Esophagus muscularis mucosa (tissue), 3 donors: ENCODE measurements at regions not wholly inside any gene's neighbourhood (a gene's known extent, or its start where the extent isn't known, plus 50 kb on each side); places are given as distances from the start of the nearest gene placed in this dataset.

Source experiments
- POLR2A ChIP-seq: fragments of 450-650 bp; IDR thresholded peaks from one replicate; pipeline ENCODE4 v1.6.1; 2017; ENCODE audit warnings: antibody characterized with exemption, moderate library complexity, mild to moderate bottlenecking, low read depth
- TF ChIP-seq, protein P1 (sequence below), 3 experiments: fragments of 200-600 bp in 2 of 3; fragments of 450-650 bp in 1 of 3; sonication (generic) in 2 of 3; IDR thresholded peaks; one replicate each; pipeline ENCODE4 v1.5.1; 2017 to 2019; ENCODE audit warnings: antibody characterized with exemption in 3 of 3, mild to moderate bottlenecking in 2 of 3, moderate library complexity in 1 of 3

DNA sequence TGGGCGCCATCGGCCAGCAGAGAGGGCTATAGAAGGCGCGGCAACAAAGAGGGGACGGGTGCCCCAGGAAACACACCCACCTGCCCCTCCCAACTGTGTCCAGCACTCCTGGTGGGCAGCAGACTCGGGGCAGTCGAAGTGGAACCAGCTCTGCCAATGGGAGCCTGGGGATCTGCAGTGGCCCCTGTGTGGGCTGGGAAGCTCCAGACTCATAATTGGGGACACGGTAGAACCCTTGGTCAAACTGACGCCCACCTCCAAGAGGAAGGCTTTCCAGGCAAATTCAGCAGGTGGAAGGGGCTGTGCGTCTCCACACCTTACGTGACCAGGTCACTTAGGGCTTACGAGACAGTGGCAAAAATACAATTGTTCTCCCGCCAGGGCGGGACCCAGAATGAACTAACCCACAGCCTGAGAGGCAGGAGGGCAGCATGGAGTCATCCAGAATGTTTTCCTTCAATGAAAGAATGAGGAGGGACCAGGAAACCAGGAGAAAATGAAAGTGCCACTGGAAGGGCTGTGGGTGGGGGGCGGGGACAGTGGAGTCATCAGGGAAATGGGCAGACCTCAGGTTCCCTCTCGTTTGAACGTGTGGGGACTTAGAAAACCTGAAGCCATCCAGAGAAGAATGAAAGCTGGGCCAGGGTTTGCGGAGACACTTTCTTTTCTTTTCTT, 53.2 kb upstream of the SHANK2 start:
- TF ChIP-seq, protein P1, sequence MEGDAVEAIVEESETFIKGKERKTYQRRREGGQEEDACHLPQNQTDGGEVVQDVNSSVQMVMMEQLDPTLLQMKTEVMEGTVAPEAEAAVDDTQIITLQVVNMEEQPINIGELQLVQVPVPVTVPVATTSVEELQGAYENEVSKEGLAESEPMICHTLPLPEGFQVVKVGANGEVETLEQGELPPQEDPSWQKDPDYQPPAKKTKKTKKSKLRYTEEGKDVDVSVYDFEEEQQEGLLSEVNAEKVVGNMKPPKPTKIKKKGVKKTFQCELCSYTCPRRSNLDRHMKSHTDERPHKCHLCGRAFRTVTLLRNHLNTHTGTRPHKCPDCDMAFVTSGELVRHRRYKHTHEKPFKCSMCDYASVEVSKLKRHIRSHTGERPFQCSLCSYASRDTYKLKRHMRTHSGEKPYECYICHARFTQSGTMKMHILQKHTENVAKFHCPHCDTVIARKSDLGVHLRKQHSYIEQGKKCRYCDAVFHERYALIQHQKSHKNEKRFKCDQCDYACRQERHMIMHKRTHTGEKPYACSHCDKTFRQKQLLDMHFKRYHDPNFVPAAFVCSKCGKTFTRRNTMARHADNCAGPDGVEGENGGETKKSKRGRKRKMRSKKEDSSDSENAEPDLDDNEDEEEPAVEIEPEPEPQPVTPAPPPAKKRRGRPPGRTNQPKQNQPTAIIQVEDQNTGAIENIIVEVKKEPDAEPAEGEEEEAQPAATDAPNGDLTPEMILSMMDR (IDR thresholded peaks at IDR 0.05), result no peak
- TF ChIP-seq POLR2A, result no peak
